BLaER1 treated with 17β-estradiol and CSF1 and Interleukin-3, amounts not matched to agents 10 nM and 100 nM (cell line): ENCODE measurements at regions not wholly inside any gene's neighbourhood (a gene's known extent, or its start where the extent isn't known, plus 50 kb on each side); places are given as distances from the start of the nearest gene placed in this dataset.

Experiments
- H3K27ac ChIP-seq, 11 experiments: shearing (Covaris generic); formaldehyde crosslinking; 2 replicates each; pipeline ENCODE4 v1.8.1; 2022
- H3K27me3 ChIP-seq, 11 experiments: shearing (Covaris generic); formaldehyde crosslinking; 2 replicates each; pipeline ENCODE4 v1.8.1; 2022
- H3K36me3 ChIP-seq, 11 experiments: shearing (Covaris generic); formaldehyde crosslinking; 2 replicates each; pipeline ENCODE4 v1.8.1; 2022
- H3K4me1 ChIP-seq, 10 experiments: shearing (Covaris generic); formaldehyde crosslinking; 2 replicates each; pipeline ENCODE4 v1.8.1; 2022
- H3K4me2 ChIP-seq, 11 experiments: shearing (Covaris generic); formaldehyde crosslinking; 2 replicates each; pipeline ENCODE4 v1.8.1; 2022
- H3K4me3 ChIP-seq, 10 experiments: shearing (Covaris generic); formaldehyde crosslinking; 2 replicates each; pipeline ENCODE4 v1.8.1; 2022
- H3K9ac ChIP-seq, 11 experiments: shearing (Covaris generic); formaldehyde crosslinking; 2 replicates each; pipeline ENCODE4 v1.8.1; 2022
- H3K9me3 ChIP-seq, 11 experiments: shearing (Covaris generic); formaldehyde crosslinking; replicated peaks in 1 of 11; 2 replicates each; pipeline ENCODE4 v1.8.1; 2022
- H4K20me1 ChIP-seq, 11 experiments: shearing (Covaris generic); formaldehyde crosslinking; 2 replicates each; pipeline ENCODE4 v1.8.1; 2022
- Cebpa-rat ChIP-seq, 11 experiments: shearing (Covaris generic); IDR thresholded peaks; 2 replicates each; pipeline ENCODE4 v1.8.1; 2022

DNA sequence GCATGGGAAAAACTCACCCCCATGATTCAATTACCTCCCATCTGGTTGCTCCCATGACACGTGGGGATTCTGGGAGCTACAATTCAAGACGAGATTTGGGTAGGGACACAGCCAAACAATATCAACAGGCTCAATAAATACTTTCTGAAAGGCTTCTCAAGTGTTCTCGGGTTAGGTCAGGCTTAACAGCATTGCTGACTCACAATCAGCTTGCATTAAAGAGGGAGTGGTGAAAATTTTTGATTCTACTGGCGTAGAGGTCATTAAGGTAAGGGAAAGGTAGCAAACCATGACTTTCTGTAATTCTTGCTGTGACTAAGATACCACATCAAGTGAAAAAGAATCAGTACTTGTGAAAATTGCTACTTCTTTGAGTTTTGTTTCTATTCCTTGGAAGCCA, 126.4 kb downstream of the JCAD start:
- no peak overlapping the region for H3K9ac ChIP-seq
- no peaks in the 10 kb centered on the region for H4K20me1 ChIP-seq
- no peak for TF ChIP-seq Cebpa-rat (IDR thresholded peaks at IDR 0.05)
- H3K36me3 ChIP-seq: no peaks in the 10 kb centered on the region
- H3K4me1 ChIP-seq: peaks cover 0 to 11% (median 3%) of the 10 kb centered on the region in 10 experiments; a peak in 6 of 20 replicates
- no peak overlapping the region for H3K27ac ChIP-seq
- H3K4me2 ChIP-seq: no peak overlapping the region
- no peak overlapping the region for H3K4me3 ChIP-seq
- peaks cover 25 to 49% (median 34%) of the 10 kb centered on the region in 11 experiments for H3K9me3 ChIP-seq
- no peaks in the 10 kb centered on the region for H3K27me3 ChIP-seq

DNA sequence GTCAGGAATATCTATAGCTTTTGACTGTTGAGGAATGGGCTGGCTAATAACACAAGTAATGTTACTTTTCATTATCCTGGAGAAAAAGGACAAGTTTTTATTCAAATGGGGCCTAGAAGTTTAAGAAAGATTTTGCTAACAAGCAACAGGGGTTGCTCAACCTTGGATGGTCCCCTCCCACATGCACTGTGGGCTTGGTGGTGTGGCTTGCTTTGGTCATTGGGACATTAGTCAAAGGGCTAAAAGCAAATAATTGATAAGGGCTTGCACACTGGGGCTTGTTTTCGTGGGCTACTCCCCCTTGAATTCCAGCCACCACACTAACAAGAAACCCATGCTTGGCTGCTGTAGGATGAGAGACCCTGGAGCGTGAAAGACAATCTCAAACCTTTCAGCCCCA, 127.6 kb downstream of the JCAD start:
- no peak overlapping the region for H3K9ac ChIP-seq
- no peaks in the 10 kb centered on the region for H3K27me3 ChIP-seq
- H3K27ac ChIP-seq: no peak overlapping the region
- H3K4me2 ChIP-seq: no peak overlapping the region
- no peak for TF ChIP-seq Cebpa-rat (IDR thresholded peaks at IDR 0.05)
- H3K36me3 ChIP-seq: peaks cover 0 to 3% (median 0%) of the 10 kb centered on the region in 11 experiments; a peak in 1 of 22 replicates
- no peak overlapping the region for H3K4me3 ChIP-seq
- H3K4me1 ChIP-seq: peaks cover 0 to 11% (median 3%) of the 10 kb centered on the region in 10 experiments; a peak in 6 of 20 replicates
- peaks cover 37 to 61% (median 45%) of the 10 kb centered on the region in 11 experiments for H3K9me3 ChIP-seq
- H4K20me1 ChIP-seq: no peaks in the 10 kb centered on the region

DNA sequence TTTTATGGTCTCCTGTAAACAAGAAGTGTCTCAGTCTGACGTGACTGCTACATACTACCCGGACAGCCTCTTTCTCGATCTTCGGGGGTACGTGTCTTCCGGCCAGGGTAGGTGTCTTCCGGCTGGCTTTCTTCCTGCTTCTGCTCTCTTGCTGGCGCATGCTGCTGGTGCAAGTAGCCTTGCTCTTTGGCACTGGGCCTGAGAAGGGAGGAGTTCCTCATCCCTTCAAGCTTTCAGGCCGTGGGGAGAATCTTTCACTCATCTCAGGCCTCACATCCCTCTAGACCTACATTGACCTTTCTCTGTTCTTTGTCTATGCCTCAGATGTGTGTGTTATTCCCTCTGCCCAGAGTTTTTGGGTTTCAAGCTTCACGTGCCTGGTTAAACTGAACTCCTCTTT, 130.4 kb downstream of the JCAD start:
- no peak overlapping the region for H3K9ac ChIP-seq
- H4K20me1 ChIP-seq: no peaks in the 10 kb centered on the region
- H3K4me2 ChIP-seq: no peak overlapping the region
- H3K4me1 ChIP-seq: peaks cover 3 to 11% (median 5%) of the 10 kb centered on the region in 10 experiments; a peak in 19 of 20 replicates
- H3K36me3 ChIP-seq: peaks cover 0 to 17% (median 0%) of the 10 kb centered on the region in 11 experiments; a peak in 3 of 22 replicates
- TF ChIP-seq Cebpa-rat (IDR thresholded peaks at IDR 0.05): no peak
- peaks cover 63 to 89% (median 73%) of the 10 kb centered on the region in 11 experiments for H3K9me3 ChIP-seq
- no peaks in the 10 kb centered on the region for H3K27me3 ChIP-seq
- H3K27ac ChIP-seq: no peak overlapping the region
- no peak overlapping the region for H3K4me3 ChIP-seq

- H3K4me2 ChIP-seq: no peak overlapping the region
- no peak overlapping the region for H3K9ac ChIP-seq
- H3K4me1 ChIP-seq: peaks cover 20 to 30% (median 25%) of the 10 kb centered on the region in 10 experiments
- H3K36me3 ChIP-seq: peaks cover 0 to 17% (median 0%) of the 10 kb centered on the region in 11 experiments; a peak in 3 of 22 replicates
- no peaks in the 10 kb centered on the region for H4K20me1 ChIP-seq
- H3K4me3 ChIP-seq: peak overlapping the region in 5 of 10 experiments; percentile 0 to 46 (median 9); a peak in 4 of 20 replicates
- H3K27ac ChIP-seq: no peak overlapping the region
- no peak for TF ChIP-seq Cebpa-rat (IDR thresholded peaks at IDR 0.05)
- no peaks in the 10 kb centered on the region for H3K27me3 ChIP-seq
- peaks cover 51 to 69% (median 60%) of the 10 kb centered on the region in 11 experiments for H3K9me3 ChIP-seq
Observed at GRCh38 chr10:29926693-29927048, 132.7 kb downstream of the JCAD start.

- no peaks in the 10 kb centered on the region for H4K20me1 ChIP-seq
- H3K4me1 ChIP-seq: peaks cover 22 to 35% (median 29%) of the 10 kb centered on the region in 10 experiments
- no peaks in the 10 kb centered on the region; a peak in 1 of 22 replicates for H3K27me3 ChIP-seq
- peak overlapping the region in 1 of 11 experiments; percentile 50; a peak in 2 of 22 replicates for H3K27ac ChIP-seq
- H3K36me3 ChIP-seq: peaks cover 0 to 17% (median 0%) of the 10 kb centered on the region in 11 experiments; a peak in 3 of 22 replicates
- H3K9ac ChIP-seq: no peak overlapping the region
- peak overlapping the region in 1 of 11 experiments; percentile 13; a peak in 2 of 22 replicates for H3K4me2 ChIP-seq
- H3K9me3 ChIP-seq: peaks cover 49 to 66% (median 59%) of the 10 kb centered on the region in 11 experiments
- peak overlapping the region in 6 of 10 experiments; percentile 0 to 46 (median 12); a peak in 5 of 20 replicates for H3K4me3 ChIP-seq
- no peak for TF ChIP-seq Cebpa-rat (IDR thresholded peaks at IDR 0.05)
Observed at GRCh38 chr10:29925771-29926692, 133.4 kb downstream of the JCAD start.

GRCh38 chr10:29924436-29924835, 134.9 kb downstream of the JCAD start:
- peaks cover 22 to 38% (median 29%) of the 10 kb centered on the region in 10 experiments for H3K4me1 ChIP-seq
- peaks cover 42 to 58% (median 53%) of the 10 kb centered on the region in 11 experiments for H3K9me3 ChIP-seq
- H3K4me2 ChIP-seq: peak overlapping the region in 10 of 11 experiments; percentile 56 to 74 (median 66); a peak in 15 of 22 replicates
- no peak overlapping the region for H3K27ac ChIP-seq
- peaks cover 0 to 17% (median 0%) of the 10 kb centered on the region in 11 experiments; a peak in 3 of 22 replicates for H3K36me3 ChIP-seq
- no peak overlapping the region for H3K4me3 ChIP-seq
- no peak for TF ChIP-seq Cebpa-rat (IDR thresholded peaks at IDR 0.05)
- no peak overlapping the region for H3K9ac ChIP-seq
- H3K27me3 ChIP-seq: no peaks in the 10 kb centered on the region; a peak in 1 of 22 replicates
- no peaks in the 10 kb centered on the region for H4K20me1 ChIP-seq

DNA sequence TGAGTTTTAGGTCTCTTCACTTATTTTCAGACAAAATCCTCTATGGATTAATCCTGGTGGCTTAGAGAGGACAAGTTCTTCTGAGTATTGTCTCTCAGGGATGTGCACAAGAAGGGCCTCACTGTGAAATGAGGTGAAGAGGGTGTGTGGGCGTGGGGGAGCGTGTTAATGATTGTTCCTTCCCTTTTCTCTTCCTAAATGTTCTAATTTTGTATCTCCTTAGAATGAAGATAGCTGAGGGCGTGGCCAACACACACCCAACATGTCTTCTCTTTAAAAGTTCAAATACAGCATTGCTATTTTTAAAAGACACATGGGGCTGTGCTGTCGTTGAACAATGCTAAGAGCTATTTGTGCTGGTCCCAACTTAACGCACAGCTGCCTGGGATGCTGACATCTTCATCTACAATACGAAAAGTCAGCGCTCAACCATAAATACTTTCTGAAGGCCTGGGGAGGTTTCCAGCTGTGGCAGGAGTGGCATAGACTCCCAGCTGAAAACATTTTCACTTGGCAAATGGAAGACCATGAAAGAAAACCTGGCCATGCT, 135.9 kb downstream of the JCAD start:
- peak overlapping the region in 1 of 11 experiments; percentile 1; a peak in 1 of 22 replicates for H3K27ac ChIP-seq
- H3K27me3 ChIP-seq: no peaks in the 10 kb centered on the region; a peak in 1 of 22 replicates
- H3K9ac ChIP-seq: peak overlapping the region in 1 of 11 experiments; percentile 20; a peak in 2 of 22 replicates
- peak overlapping the region; percentile 44 to 74 (median 65) for H3K4me2 ChIP-seq
- no peak overlapping the region for H3K4me3 ChIP-seq
- no peak for TF ChIP-seq Cebpa-rat (IDR thresholded peaks at IDR 0.05)
- no peaks in the 10 kb centered on the region for H4K20me1 ChIP-seq
- peaks cover 33 to 49% (median 44%) of the 10 kb centered on the region in 11 experiments for H3K9me3 ChIP-seq
- H3K4me1 ChIP-seq: peaks cover 22 to 38% (median 29%) of the 10 kb centered on the region in 10 experiments
- H3K36me3 ChIP-seq: peaks cover 0 to 17% (median 0%) of the 10 kb centered on the region in 11 experiments; a peak in 3 of 22 replicates

GRCh38 chr10:29922892-29923291, 136.5 kb downstream of the JCAD start:
- H3K4me2 ChIP-seq: peak overlapping the region; percentile 44 to 74 (median 65); a peak in 21 of 22 replicates
- peaks cover 30 to 43% (median 39%) of the 10 kb centered on the region in 11 experiments for H3K9me3 ChIP-seq
- H4K20me1 ChIP-seq: no peaks in the 10 kb centered on the region
- H3K4me1 ChIP-seq: peaks cover 22 to 38% (median 29%) of the 10 kb centered on the region in 10 experiments
- TF ChIP-seq Cebpa-rat (IDR thresholded peaks at IDR 0.05): no peak
- no peaks in the 10 kb centered on the region; a peak in 1 of 22 replicates for H3K27me3 ChIP-seq
- peak overlapping the region in 1 of 11 experiments; percentile 1; a peak in 1 of 22 replicates for H3K27ac ChIP-seq
- H3K9ac ChIP-seq: peak overlapping the region in 1 of 11 experiments; percentile 20; a peak in 1 of 22 replicates
- H3K36me3 ChIP-seq: peaks cover 0 to 17% (median 0%) of the 10 kb centered on the region in 11 experiments; a peak in 3 of 22 replicates
- H3K4me3 ChIP-seq: no peak overlapping the region
